Activated CD4-positive, CD25-positive, alpha-beta regulatory T cell (primary cell): ENCODE measurements at regions not wholly inside any gene's neighbourhood (a gene's known extent, or its start where the extent isn't known, plus 50 kb on each side); places are given as distances from the start of the nearest gene placed in this dataset.

Experiments
- DNase-seq, 4 experiments: peaks; one replicate each; lab custom pipeline; 2025; lab: John Stamatoyannopoulos, UW

DNA sequence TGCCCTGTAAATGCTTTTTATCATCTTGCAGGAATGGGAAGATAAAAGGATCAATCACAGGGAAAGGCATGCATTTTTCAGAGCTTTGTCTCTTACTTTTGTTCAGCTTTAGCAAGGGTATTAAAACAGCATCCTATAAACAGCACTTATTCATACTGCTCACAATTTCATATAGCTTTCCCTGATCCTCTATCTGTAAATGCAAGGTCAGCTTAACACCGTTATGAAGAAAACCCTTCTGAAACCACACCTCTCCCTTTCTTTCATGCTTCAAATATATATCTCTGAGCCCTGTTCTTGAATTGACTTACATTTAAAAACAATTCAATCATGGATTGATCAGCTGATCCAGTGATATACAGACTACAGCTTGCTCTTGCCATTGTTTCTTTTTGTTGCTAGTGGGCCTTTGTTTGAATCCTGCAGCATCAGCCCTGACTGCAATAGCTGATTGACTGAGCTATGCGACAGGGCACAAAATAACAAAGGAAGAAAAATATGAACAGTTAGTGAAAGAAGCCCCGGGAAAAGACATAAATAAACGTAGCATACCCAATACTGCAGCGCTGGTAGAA is 795.5 kb upstream of the CDH2 start:
- no peak for DNase-seq

DNA sequence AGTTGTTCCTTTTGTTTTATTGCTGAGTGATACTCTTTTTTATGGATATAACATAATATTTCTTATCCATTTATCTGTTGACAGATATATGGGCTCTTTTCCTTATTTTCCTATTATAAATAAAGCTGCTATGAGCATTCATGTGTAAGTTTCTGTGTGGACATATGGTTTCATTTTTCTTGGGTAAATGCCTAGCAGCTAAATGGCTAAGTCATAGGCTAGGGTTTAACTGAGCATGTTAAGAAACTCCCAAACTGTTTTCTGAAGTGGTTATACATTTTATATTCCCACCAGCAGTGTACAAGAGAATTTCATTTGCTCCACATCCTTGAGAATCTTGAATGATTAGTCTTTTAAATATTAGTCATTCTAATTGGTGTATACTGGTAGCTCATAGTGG is 786.6 kb upstream of the CDH2 start:
- DNase-seq = no peak

DNA sequence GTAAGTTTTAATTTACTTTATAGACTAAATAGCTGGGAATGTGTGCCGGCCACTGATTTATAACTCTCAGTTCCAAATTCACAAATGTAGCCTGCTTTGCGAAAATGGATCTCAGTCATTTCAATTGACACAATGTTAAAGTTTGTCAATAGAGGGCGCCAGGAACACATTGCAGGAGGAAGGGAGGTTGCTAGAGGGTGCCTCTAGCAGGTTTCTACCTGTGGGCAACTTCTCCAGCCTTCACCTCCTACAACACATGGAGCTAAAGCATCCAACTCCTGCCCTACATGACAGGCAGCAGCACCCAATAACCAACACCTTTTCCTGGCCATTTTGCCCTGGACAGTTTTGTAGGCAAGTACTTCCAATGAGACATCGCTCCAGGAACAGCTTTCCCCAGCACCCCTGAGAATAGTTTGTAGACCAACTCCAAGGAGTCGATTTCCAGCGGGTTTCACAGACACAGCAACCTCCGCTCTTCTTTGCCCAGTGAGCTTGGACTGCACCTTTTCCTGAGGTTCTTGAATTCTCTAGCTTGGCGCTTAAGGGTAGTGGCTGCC is 784.8 kb upstream of the CDH2 start:
- DNase-seq = no peak

DNA sequence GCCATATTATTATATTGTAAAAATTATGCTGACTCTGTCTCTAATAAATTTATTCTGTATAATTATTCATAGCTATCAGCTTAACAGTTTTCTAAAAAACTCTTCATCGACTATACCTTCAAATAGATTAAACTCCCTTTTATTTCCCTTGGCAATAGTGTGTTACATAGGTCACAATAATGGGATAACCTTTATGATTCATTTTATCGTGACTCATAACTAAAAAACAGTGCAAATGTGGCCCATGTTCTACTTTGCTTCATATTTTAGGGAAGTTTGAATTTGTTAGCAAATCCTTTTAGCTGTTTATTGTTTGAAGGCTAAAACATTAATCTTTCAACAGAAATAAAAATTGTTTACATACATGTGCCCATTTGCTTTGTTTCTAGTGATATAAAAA is 783.2 kb upstream of the CDH2 start:
- DNase-seq = no peak

DNA sequence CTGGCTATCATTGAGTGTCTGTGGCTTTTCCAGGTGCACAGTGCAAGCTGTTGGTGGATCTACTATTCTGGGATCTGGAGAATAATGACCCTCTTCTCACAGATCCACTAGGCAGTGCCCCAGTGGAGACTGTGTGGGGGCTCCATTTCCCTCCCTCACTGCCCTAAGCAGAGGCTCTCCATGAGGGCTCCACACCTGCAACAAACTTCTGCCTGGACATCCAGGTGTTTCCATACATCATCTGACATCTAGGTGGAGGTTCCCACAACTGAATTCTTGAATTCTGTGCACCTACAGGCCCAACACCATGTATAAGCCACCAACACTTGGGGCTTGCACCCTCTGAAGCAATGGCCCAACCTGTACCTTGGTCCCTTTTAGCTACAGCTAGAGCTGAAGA is 775.4 kb upstream of the CDH2 start:
- DNase-seq = no peak

DNA sequence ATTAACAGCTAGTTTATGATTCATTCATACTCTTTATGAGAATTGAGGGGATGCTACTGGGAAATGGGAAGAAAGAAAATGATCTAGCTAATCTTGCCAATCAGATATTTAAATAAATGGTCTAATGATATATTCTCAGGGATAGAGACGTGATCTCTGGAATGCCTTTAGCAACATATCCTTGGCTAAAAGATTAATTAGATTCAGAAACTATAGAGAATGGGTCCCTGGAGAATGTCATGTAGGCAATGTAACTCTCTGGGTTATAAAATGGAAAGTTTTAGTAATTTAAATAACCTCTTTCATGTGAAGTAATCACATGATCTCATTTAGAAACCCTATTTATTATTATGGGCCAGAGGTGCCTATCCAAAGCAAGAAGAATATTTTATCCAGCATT is 771.0 kb upstream of the CDH2 start:
- no peak for DNase-seq

DNA sequence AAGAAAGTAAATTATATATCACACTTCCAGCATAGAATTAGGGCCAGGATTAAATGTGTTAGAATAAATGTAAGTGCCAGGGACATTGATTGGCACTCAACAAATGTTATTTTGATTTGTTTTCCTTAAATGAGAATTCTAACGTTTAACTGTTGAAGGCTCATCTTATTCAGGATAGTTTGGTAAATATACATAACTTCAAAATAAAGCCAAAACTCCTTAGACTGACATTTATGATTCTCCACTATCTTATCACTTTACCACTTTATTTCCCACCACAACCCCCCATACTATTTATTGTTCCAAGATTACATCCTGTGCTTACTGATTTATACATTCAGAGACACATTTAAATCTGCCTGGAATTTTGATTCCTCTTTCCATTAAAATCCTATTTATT is 769.5 kb upstream of the CDH2 start:
- DNase-seq = no peak

DNA sequence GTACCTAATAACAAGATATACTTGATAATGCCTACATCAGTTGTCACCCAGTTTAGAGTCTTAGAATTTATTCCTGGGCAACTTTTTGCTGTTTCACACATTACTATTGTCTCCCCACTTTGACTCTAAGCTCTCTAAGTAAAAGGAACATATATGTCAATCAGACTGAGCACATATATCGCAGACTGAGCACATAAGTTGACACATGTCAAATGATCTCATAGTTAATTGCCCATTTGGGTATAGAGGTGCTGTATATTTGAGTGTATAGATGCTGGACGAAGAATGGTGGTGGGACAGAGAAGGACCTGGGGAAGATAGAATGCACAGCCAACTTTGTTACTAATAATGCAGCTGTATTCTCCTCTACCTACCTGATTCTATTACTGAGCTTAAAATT is 746.0 kb upstream of the CDH2 start:
- no peak for DNase-seq

DNA sequence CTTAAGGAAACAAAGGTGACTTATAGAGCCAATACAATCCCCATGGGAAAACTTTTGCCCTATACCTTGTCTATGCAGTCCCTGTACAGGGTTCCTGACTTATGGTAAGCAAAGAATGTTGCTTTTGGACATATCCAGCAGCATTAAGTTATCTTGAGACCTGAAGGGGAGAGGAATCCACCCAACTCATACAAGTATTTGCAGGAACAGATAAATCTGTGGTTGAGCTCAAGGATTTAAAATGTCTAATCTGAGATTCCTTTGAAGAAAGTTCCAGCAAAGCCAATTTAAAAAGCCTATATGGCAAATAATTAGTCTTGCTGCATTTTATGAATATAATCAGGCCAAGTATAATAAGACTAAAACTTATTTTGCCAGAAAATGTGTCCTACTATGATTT is 739.5 kb upstream of the CDH2 start:
- DNase-seq = no peak

DNA sequence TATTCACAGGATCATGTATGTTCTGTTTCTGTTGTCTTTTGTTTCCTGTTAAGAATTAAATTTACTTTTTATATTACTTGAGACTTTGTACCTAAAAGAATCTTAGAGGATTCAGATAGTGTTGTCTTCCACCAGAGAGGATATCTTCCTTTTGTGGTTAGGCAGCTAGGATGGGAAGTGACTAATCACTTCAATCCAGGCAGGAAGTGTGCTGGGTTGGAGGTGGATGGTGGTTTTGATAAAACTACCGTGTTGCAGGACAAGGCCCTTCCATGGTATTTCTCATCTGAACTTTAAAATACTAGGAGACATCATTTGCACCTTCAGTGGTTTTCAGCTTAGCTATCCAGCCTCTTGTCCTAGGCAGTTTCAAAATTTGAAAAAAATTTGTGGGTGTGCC is 728.6 kb upstream of the CDH2 start:
- DNase-seq = no peak

DNA sequence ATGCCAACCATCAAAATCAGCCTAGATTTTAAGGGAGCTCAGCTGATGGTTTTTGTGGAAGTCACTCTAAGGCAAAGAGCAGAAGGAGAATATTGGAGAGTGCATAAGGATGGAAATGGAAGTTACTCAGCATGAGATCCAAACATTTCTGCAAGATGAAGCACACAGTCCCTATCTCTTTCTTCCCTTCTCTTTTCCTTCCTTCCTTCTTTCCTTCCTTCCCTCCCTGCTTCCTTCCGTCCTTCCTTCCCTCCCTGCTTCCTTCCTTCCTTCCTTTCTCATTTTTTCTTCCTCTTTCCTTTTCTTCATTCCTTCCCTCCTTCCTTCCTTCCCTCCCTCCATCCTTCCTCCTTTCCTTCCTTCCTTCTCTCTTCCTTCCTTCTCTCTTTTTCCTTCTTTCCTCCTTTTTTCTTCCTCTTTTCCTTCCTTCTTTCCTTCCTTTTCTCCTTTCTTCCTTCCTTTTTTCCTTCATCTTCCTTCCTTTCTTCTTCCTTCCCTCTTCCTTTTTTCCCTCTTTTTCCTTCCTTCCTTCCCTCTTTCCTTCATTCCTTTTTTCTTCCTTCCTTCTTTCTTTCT is 727.9 kb upstream of the CDH2 start:
- DNase-seq = no peak

DNA sequence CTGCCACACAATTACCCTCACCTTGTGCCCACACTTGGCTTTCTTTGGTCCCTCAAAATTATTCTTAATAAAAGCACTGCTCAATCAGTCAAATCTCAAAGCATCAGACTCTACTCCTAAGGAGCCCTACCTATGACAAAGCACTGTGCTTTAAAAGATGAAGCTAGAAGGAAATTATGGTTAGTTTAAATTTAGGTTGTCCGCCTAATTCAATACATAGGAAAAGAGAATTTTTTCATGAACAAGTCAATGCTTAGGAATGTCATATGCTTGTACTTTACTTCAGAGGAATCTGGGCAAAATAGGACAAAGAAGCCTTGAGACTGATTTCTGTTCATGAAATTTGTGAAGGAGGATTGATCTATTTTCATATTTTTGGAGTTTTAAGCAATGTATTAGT is 726.4 kb upstream of the CDH2 start:
- no peak for DNase-seq

DNA sequence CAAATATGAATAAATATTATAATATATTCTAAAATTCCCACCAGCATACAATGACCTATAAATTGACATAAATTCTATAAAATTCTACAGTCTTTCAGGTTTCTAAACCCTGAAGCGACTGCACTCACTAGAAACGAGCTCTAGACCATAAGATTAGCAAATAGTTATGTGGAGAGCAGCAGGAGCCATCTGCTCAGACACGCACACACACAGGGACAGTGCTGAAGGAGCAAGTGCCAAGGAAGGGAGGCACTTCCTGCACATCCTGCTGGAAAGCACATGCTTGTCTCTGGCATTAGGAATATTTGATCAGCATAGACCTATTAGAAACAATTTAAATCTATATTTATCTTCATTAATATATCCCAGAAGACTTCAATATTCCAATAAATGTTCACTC is 713.9 kb upstream of the CDH2 start:
- no peak for DNase-seq

DNA sequence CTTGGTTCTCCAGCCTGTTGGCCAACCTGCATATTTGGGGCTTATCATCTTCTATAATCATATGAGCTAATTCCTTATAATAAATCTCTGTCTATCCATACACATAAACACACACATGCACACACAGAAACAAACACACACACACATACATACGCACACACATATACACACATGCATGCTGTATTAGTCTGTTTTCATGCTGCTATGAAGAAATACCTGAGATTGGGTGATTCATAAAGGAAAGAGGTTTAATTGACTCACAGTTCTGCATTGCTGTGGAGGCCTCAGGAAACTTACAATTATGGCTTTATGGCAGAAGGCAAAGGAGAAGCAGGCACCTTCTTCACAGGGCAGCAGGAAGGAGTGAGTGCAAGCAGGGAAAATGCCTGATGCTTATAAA is 707.4 kb upstream of the CDH2 start:
- DNase-seq = no peak

DNA sequence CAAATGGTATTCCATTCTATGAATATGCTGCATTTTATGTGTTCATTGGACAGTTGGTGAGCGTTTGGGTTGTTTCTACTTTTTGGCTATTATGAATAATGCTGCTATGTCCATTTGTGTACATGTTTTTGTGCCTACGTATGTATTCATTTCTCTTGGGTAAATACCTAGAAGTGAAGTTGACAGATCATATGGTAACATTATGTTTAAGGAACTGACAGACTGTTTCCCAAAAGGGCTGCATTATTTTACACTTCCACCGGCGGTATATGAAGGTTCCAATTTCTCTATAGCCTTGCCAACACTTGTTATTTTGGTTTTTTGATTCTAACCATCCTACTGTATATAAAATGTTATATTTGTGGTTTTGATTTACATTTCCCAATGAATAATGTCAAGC is 703.9 kb upstream of the CDH2 start:
- DNase-seq = no peak

DNA sequence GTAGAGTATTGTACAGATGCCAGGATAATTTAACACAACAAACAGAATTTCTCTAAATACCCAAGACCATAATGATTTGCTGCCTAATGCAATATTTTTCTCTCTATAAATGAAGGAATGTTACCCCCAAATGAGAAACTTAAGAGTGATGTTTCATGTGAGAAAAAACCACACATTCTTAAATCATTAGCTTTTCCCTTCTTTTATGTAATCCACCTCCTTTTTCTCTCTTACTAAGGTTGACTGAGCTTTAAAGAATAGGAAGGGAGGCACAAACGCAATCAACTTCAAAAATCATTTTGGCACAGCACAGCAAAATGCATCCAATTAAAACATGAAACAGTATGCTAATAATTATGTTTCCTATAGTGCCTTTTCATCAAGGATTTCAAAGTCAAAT is 698.1 kb upstream of the CDH2 start:
- no peak for DNase-seq

DNA sequence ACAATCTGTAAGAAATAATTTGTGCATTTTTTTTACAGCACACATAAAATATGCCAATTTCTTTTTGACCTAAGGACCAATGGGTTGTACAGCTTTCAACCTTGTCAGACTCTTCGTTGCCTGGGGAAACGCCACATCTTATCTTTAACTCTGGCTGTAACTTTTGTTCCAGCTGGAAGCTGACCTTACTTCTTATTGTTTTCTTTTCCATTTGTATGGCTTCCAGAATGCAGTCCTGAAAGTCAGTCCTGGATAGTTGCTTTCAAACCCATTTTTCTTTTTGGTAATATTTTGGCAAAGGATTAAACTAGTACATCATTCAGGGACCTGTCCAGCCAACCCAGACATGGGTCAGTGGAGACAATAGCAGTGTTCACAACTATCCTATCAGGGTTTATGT is 686.5 kb upstream of the CDH2 start:
- DNase-seq = no peak

DNA sequence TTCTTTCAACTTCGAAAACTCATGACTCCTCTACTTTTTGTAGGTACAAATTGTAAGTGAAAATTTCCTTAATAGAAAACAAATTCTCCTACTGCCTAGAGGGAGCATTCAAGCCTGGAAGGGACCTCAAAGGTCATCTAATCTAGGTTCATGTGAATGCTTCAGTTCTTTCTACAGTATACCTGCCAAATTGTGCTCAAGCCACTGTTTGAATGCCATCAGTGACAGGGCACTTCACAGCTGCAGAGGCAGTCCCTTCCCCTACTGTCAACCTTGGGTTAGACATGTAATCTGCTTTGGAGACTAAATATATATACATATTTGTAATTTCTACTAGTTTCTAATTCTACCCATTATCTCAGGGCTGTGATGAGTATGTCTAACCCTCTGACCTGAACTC is 681.3 kb upstream of the CDH2 start:
- no peak for DNase-seq

DNA sequence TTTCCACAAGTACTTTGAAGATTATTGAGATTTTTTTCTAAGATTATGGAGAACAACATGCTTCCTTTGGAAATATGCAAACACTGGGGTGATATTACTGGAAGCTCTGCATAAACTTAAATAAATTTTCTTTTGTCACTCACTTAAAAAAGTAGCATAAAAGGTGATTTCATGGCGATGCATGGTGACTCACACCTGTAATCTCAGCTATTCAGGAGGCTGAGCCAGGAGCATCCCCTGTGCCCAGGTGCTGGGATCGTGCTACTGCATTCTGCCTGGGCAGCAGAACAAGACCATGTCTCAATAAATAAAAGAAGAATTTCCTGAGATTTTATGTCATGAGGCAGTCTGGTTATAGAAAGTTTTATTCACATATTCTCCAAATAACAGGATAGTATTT is 679.1 kb upstream of the CDH2 start:
- DNase-seq = no peak

DNA sequence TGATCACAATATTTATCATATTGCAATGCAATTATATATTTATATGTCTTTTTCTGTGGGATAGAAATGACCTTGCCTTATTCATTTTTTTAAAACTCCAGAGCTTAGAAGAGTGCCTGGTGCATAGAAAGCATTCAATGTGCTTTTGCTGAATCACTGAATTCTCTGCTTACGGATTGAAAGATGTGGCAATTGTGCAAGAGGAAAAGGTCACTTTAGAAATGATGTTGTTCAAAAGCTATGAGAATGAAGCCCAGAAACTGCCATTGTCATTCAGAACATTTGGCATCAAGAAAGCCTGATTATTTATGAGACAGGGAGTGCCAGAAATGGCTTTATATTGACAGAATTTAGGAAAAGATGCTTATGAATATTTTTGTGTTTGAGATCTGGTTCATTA is 678.6 kb upstream of the CDH2 start:
- no peak for DNase-seq

DNA sequence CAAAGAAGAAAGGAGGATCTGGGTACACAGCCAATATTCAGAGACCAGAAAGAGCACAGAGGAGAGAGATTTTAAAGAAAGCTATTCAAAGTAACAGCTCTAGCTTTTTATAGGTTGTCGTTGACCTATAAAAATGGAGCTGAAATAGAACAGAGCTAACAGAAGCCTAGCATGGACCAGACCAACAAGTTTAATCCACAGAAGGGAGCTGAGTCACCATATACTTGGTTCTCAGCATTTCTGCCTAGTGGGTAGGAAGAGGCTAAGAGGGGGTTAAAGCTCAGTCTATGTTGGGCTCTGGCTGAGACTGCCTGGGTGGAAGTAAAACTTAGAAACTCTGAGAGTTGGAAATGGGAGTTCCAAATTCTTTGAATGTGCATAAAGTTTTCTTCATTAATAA is 678.0 kb upstream of the CDH2 start:
- no peak for DNase-seq

DNA sequence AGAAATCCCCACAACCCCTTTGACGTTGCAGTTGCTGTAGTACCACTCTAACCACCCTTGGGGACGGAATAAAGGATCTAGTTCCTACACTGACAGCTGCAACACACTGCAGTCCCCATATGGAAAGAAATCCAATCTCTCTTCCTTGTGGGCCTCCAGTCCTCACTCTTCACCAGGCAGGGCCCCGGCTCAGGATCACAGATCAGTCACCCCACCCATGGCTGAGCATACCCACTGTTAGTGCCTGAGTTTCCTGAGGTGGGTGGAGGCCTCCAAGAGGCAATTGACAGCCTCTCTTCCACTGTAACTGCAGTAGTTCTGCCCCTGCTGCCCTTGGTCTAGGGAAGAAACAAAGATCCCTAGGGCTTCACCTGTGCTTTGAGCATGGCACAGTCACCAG is 670.0 kb upstream of the CDH2 start:
- no peak for DNase-seq

DNA sequence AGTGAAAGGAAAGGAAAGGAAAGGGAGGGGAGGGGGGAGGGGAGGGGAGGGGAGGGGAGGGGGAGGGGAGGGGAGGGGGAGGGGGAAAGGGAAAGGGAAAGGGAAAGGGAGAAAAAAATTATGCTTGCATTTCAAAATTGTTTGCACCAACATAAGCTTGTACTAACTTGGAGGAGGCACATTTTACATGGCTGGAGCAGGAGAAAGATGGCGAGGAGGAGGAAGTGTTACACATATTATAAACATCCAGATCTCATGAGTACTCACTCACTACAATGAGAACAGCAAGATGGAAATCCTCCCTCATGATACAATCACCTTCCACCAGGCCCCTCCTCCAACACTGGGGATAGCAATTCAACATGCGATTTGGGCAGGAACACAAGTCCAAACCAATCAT is 660.2 kb upstream of the CDH2 start:
- DNase-seq = no peak

DNA sequence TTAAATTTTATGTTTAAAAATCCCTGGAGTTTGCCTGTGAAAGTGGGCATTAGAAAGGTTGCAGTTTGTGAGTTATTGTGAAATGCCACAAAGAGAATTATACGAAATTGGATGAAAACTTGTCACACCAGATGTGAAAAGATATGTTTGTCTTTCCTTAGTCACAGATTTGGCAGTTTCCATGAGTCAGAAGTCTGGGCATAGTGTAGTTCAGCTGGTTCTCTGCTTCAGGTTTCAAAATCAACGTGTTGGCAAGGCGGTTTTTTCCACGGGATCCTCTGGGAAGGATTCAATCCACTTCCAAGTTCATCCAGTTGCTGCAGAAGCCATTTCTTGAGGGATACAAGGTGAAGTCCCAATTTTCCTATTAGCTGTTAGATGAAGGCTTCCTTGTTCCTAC is 658.0 kb upstream of the CDH2 start:
- no peak for DNase-seq
